Thoracic aorta (tissue), 2 donors: ENCODE measurements at regions not wholly inside any gene's neighbourhood (a gene's known extent, or its start where the extent isn't known, plus 50 kb on each side); places are given as distances from the start of the nearest gene placed in this dataset.
"Not testable (repeated sequence)": the region's sequence is repeated elsewhere in the genome, so short reads cannot be mapped to it uniquely, and the experiment has no call there.

ENCODE experiments used
- ATAC-seq: fragments of 150-250 bp; one replicate; pipeline ENCODE4 v1.8.0; 2017; ENCODE audit warnings: low read depth; ENCODE audit not compliant: insufficient number of reproducible peaks, low FRiP score
- DNase-seq: peaks from one replicate; pipeline ENCODE4 v3.0.0-alpha.2; 2020; ENCODE audit warnings: low spot score
- H3K27ac ChIP-seq, 2 donors: fragments of 200-600 bp; sonication (generic); 1 replicate in 1 of 2; 2 replicates in 1 of 2; pipeline ENCODE4 v1.5.1; 2016; ENCODE audit warnings: mild to moderate bottlenecking in 2 of 2, moderate library complexity in 2 of 2
- H3K27me3 ChIP-seq: fragments of 200-600 bp; sonication (generic); replicated peaks from 2 replicates; pipeline ENCODE4 v1.6.0; 2016; ENCODE audit warnings: mild to moderate bottlenecking; ENCODE audit not compliant: insufficient read depth
- H3K36me3 ChIP-seq: fragments of 200-600 bp; sonication (generic); one replicate; pipeline ENCODE4 v1.5.1; 2016
- H3K4me1 ChIP-seq, 2 donors: fragments of 200-600 bp; sonication (generic); 1 replicate in 1 of 2; 2 replicates in 1 of 2; pipeline versions ENCODE4 v1.5.1 to v1.6.0; 2016; ENCODE audit warnings: low read depth in 2 of 2, mild to moderate bottlenecking in 1 of 2; ENCODE audit not compliant: control insufficient read depth in 1 of 2
- H3K4me3 ChIP-seq: fragments of 200-600 bp; sonication (generic); 2 replicates; pipeline ENCODE4 v1.5.1; 2016; ENCODE audit warnings: mild to moderate bottlenecking
- H3K9me3 ChIP-seq: fragments of 200-600 bp; sonication (generic); 2 replicates; pipeline ENCODE4 v1.5.1; 2016
- CTCF ChIP-seq: fragments of 200-600 bp; sonication (generic); IDR thresholded peaks from one replicate; pipeline ENCODE4 v1.5.1; 2019; ENCODE audit warnings: antibody characterized with exemption

- DNase-seq: no peak
- no peaks in the 10 kb centered on the region for H3K36me3 ChIP-seq
- no peaks in the 10 kb centered on the region for H3K27me3 ChIP-seq
- no peak for TF ChIP-seq CTCF
- ATAC-seq: no peak
- H3K9me3 ChIP-seq: no peaks in the 10 kb centered on the region
- H3K27ac ChIP-seq: no peak overlapping the region
- H3K4me3 ChIP-seq: no peak overlapping the region
- H3K4me1 ChIP-seq: no peaks in the 10 kb centered on the region
Measured at GRCh38 chr3:35900079-35900478, 260.8 kb downstream of the ARPP21 start.

GRCh38 chr3:35908366-35909232 is 269.3 kb downstream of the ARPP21 start:
- H3K27ac ChIP-seq: no peak overlapping the region
- ATAC-seq (no peak), DNase-seq (no peak)
- peak; percentile 67 for TF ChIP-seq CTCF
- no peaks in the 10 kb centered on the region for H3K9me3 ChIP-seq
- H3K4me3 ChIP-seq: no peak overlapping the region
- no peaks in the 10 kb centered on the region for H3K27me3 ChIP-seq
- no peaks in the 10 kb centered on the region for H3K4me1 ChIP-seq
- H3K36me3 ChIP-seq: no peaks in the 10 kb centered on the region

GRCh38 chr3:35919160-35919559 is 279.8 kb downstream of the ARPP21 start:
- no peaks in the 10 kb centered on the region for H3K4me1 ChIP-seq
- no peak overlapping the region for H3K4me3 ChIP-seq
- H3K27ac ChIP-seq: no peak overlapping the region
- no peaks in the 10 kb centered on the region for H3K9me3 ChIP-seq
- DNase-seq (no peak), ATAC-seq (no peak)
- no peaks in the 10 kb centered on the region for H3K27me3 ChIP-seq
- TF ChIP-seq CTCF: no peak
- H3K36me3 ChIP-seq: no peaks in the 10 kb centered on the region

- H3K4me1 ChIP-seq: no peaks in the 10 kb centered on the region
- no peaks in the 10 kb centered on the region for H3K27me3 ChIP-seq
- no peak overlapping the region for H3K4me3 ChIP-seq
- no peak for DNase-seq
- ATAC-seq: no peak
- H3K9me3 ChIP-seq: no peaks in the 10 kb centered on the region
- H3K27ac ChIP-seq: no peak overlapping the region
- H3K36me3 ChIP-seq: no peaks in the 10 kb centered on the region
- no peak for TF ChIP-seq CTCF
Measured at GRCh38 chr3:35921718-35922117, 282.4 kb downstream of the ARPP21 start.

GRCh38 chr3:35924070-35924469 is 284.7 kb downstream of the ARPP21 start:
- DNase-seq, H3K36me3 ChIP-seq, H3K27me3 ChIP-seq, ATAC-seq, H3K4me3 ChIP-seq, H3K9me3 ChIP-seq, H3K4me1 ChIP-seq, H3K27ac ChIP-seq: not testable (repeated sequence)

GRCh38 chr3:35927441-35927840 is 288.1 kb downstream of the ARPP21 start:
- Histone ChIP-seq H3K27me3 (no peaks in the 10 kb centered on the region), H3K36me3 (no peaks in the 10 kb centered on the region), H3K4me1 (no peaks in the 10 kb centered on the region), H3K27ac (no peak overlapping the region), H3K9me3 (no peaks in the 10 kb centered on the region), H3K4me3 (no peak overlapping the region)
- no peak for DNase-seq
- no peak for ATAC-seq
- TF ChIP-seq CTCF: no peak
